Nephron progenitor cell (in vitro differentiated cells): ENCODE measurements at regions not wholly inside any gene's neighbourhood (a gene's known extent, or its start where the extent isn't known, plus 50 kb on each side); places are given as distances from the start of the nearest gene placed in this dataset.

Experiments
- DNase-seq: peaks from one replicate; pipeline ENCODE4 v3.0.0; 2021
- H3K27ac Mint-ChIP-seq: 2 replicates; pipeline ENCODE4 v1.8.0; 2021; ENCODE audit warnings: mild to moderate bottlenecking, moderate library complexity, mixed read lengths
- H3K27me3 Mint-ChIP-seq: 2 replicates; pipeline ENCODE4 v1.8.0; 2021; ENCODE audit warnings: mild to moderate bottlenecking, low read depth, mixed read lengths; ENCODE audit not compliant: poor library complexity
- H3K36me3 Mint-ChIP-seq: 2 replicates; pipeline ENCODE4 v1.8.0; 2021; ENCODE audit warnings: low read depth, mixed read lengths
- H3K4me1 Mint-ChIP-seq: 2 replicates; pipeline ENCODE4 v1.8.0; 2021; ENCODE audit warnings: mixed read lengths
- H3K4me3 Mint-ChIP-seq: 2 replicates; pipeline ENCODE4 v1.8.0; 2021; ENCODE audit warnings: mild to moderate bottlenecking, moderate library complexity, mixed read lengths
- H3K9me3 Mint-ChIP-seq: 2 replicates; pipeline ENCODE4 v1.8.0; 2021; ENCODE audit warnings: mild to moderate bottlenecking, moderate library complexity, mixed read lengths
- CTCF ChIP-seq: fragments of 200-600 bp; sonication (generic); IDR thresholded peaks from 2 replicates; pipeline ENCODE4 v1.5.0; 2021; ENCODE audit warnings: antibody characterized with exemption

DNA sequence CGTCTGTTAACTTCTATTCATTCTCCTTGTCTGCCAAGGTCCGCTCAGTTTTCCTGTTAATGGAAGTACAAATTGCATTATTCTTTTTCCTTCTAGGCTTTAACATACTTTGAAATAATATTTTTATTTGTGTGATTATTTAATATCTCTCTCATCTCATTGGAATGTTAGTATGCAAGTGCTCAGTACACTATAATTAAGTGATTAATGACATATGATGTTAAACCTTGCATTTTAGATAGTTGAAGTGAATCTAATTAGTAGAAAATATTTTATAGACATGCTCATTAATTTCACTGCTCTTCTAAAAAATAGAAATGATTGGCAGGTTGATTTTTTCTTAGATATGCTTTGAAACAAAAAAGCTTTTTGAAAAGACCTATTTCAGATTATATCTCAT, 1079.8 kb downstream of the RAPGEF2 start:
- H3K4me1 Mint-ChIP-seq, result no peaks in the 10 kb centered on the region

GRCh38 chr4:160184884-160185283, 1082.0 kb downstream of the RAPGEF2 start:
- no peaks in the 10 kb centered on the region for H3K36me3 Mint-ChIP-seq
- H3K27ac Mint-ChIP-seq, result no peak overlapping the region
- no peak overlapping the region for H3K4me3 Mint-ChIP-seq
- H3K27me3 Mint-ChIP-seq, result no peaks in the 10 kb centered on the region
- no peaks in the 10 kb centered on the region for H3K4me1 Mint-ChIP-seq
- DNase-seq, result no peak
- no peaks in the 10 kb centered on the region for H3K9me3 Mint-ChIP-seq
- TF ChIP-seq CTCF, result no peak

More for the DNA sequence above, 1079.8 kb downstream of the RAPGEF2 start:
- no peaks in the 10 kb centered on the region for H3K9me3 Mint-ChIP-seq
- H3K27ac Mint-ChIP-seq, result no peak overlapping the region
- no peaks in the 10 kb centered on the region for H3K36me3 Mint-ChIP-seq
- no peaks in the 10 kb centered on the region for H3K27me3 Mint-ChIP-seq
- H3K4me3 Mint-ChIP-seq, result no peak overlapping the region
- no peak for DNase-seq
- no peak for TF ChIP-seq CTCF

DNA sequence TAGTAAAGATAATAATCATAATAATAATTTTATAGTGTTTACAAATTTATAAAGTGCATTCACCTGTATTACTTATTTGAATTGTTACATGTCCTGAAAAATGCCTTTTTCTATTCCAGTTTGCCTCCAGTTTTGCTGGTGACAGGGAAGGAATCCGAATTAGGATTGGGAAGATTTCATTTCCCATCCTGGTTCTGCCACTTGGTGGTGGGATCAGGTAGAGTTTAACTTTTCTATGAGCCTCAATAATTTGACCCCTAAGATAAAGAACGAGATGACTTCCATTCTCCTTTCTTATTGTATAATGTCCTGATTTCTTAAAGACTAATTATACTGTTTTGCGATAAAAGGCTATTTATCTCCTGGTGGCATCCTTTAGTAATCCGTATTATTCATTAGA, 1090.9 kb downstream of the RAPGEF2 start:
- TF ChIP-seq CTCF, result no peak
- DNase-seq, result no peak
- Mint-ChIP-seq H3K27me3 (no peaks in the 10 kb centered on the region), H3K27ac (no peak overlapping the region), H3K9me3 (no peaks in the 10 kb centered on the region), H3K4me3 (no peak overlapping the region), H3K36me3 (no peaks in the 10 kb centered on the region), H3K4me1 (no peaks in the 10 kb centered on the region)

GRCh38 chr4:160194716-160195115, 1091.8 kb downstream of the RAPGEF2 start:
- TF ChIP-seq CTCF, result no peak
- no peaks in the 10 kb centered on the region for H3K27me3 Mint-ChIP-seq
- H3K36me3 Mint-ChIP-seq, result no peaks in the 10 kb centered on the region
- no peak overlapping the region for H3K4me3 Mint-ChIP-seq
- H3K9me3 Mint-ChIP-seq, result peaks cover 4% of the 10 kb centered on the region
- DNase-seq, result no peak
- H3K27ac Mint-ChIP-seq, result no peak overlapping the region
- H3K4me1 Mint-ChIP-seq, result no peaks in the 10 kb centered on the region

DNA sequence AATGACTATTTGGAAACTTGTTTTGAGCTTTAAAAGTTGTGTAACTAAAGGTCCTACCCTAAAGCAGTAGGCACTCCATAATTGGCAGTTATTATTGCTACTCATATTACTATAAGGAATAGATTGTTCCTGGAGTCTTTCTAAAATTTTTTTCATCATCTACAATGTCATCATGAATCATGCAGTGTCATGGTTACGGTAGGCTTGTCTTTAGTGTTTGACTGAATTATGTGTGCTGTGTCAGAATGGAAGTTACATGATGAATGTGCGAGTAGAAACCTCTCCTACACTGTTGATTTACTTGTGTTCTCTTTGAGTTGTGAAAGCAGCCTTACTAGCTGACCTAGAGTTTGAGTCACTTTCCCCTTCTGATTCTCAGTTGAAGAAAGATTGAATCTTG, 1099.9 kb downstream of the RAPGEF2 start:
- TF ChIP-seq CTCF, result no peak
- no peak for DNase-seq
- Mint-ChIP-seq H3K27ac (no peak overlapping the region), H3K4me1 (no peaks in the 10 kb centered on the region), H3K9me3 (peaks cover 13% of the 10 kb centered on the region), H3K27me3 (no peaks in the 10 kb centered on the region), H3K36me3 (no peaks in the 10 kb centered on the region), H3K4me3 (no peak overlapping the region)

GRCh38 chr4:160212078-160212477, 1109.2 kb downstream of the RAPGEF2 start:
- Mint-ChIP-seq H3K9me3 (peaks cover 16% of the 10 kb centered on the region), H3K4me3 (no peak overlapping the region), H3K36me3 (no peaks in the 10 kb centered on the region), H3K27ac (no peak overlapping the region), H3K4me1 (no peaks in the 10 kb centered on the region), H3K27me3 (no peaks in the 10 kb centered on the region)
- TF ChIP-seq CTCF, result no peak
- DNase-seq, result no peak
